Stimulated activated CD8-positive, alpha-beta memory T cell treated with anti-CD3 and anti-CD28 coated beads, Interleukin-2, amount 100 ng/mL, for 1 hour (primary cell): ENCODE measurements at regions not wholly inside any gene's neighbourhood (a gene's known extent, or its start where the extent isn't known, plus 50 kb on each side); places are given as distances from the start of the nearest gene placed in this dataset.

ENCODE experiments used
- DNase-seq, 2 donors: peaks; one replicate each; pipeline ENCODE4 v3.0.0-alpha.2; 2020; ENCODE audit warnings: low read depth in 2 of 2

- DNase-seq: no peak
Observed at GRCh38 chr10:92790440-92790839, 57.9 kb upstream of the EXOC6 start.

- no peak for DNase-seq
Observed at GRCh38 chr10:92792661-92793060, 55.7 kb upstream of the EXOC6 start.
